ENCODE measurements at regions not wholly inside any gene's neighbourhood (a gene's known extent, or its start where the extent isn't known, plus 50 kb on each side); places are given as distances from the start of the nearest gene placed in this dataset.

DNA sequence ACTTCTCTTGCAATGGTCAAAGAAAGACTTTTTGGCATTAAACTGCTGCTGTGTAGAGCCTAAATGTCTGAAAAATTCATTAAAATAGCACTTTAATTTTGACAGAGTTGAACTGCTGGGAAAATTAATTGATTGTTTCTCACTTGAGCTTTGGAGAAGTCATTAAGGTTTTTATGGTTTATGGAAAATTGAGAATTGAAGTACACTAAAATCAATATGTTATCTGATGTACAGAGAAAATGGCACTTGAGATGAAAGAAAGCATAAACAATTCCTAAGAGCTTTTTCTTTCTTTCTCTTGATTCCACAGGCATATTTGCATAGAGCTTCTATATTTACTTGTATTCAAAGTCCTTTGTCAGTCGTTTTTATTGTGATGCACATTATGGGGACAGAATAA is 188.5 kb upstream of the CAND1 start:
- H3K4me1 ChIP-seq (ENCODE audit: control insufficient read depth in 2 of 2, insufficient read depth in 1 of 2, low read depth in 1 of 2, low read length in 2 of 2) = no peaks in the 10 kb centered on the region
- DNase-seq (ENCODE audit: low spot score) = no peak
- H2AFZ ChIP-seq (ENCODE audit: low read length) = no peak overlapping the region
- peaks cover 0 to 6% (median 0%) of the 10 kb centered on the region in 3 experiments for H3K27me3 ChIP-seq (ENCODE audit: control insufficient read depth in 3 of 3, insufficient read depth in 3 of 3, low read depth in 1 of 3, low read length in 3 of 3)
- no peak overlapping the region for H2AK5ac ChIP-seq (ENCODE audit: low read depth, low read length)
- no peak overlapping the region for H2BK5ac ChIP-seq (ENCODE audit: low read length)
- H3K23ac ChIP-seq (ENCODE audit: low read depth, low read length, poor library complexity) = no peak overlapping the region
- no peak overlapping the region for H4K91ac ChIP-seq (ENCODE audit: low read depth, low read length, poor library complexity)
- no peak overlapping the region for H2BK120ac ChIP-seq (ENCODE audit: low read depth, low read length)
- H4K8ac ChIP-seq (ENCODE audit: low read depth, low read length) = no peak overlapping the region
- no peak overlapping the region for H3K14ac ChIP-seq (ENCODE audit: low read length)
- H3K4ac ChIP-seq (ENCODE audit: low read length) = no peak overlapping the region
- H2BK15ac ChIP-seq (ENCODE audit: low read length) = no peak overlapping the region
- H3K27ac ChIP-seq (replicated peaks; ENCODE audit: low read length) = no peak overlapping the region
- no CpG with 5 or more reads among the region's 1 CpG for WGBS, 2 donors (ENCODE audit: extremely low coverage in 2 of 2, insufficient read length in 2 of 2, insufficient replicate concordance in 1 of 2)
- no peak overlapping the region for H3K4me3 ChIP-seq (ENCODE audit: low read length in 2 of 2)
- H3K9me3 ChIP-seq (replicated peaks in 1 of 2; ENCODE audit: control insufficient read depth in 2 of 2, insufficient read depth in 1 of 2, low read depth in 1 of 2, low read length in 2 of 2) = no peaks in the 10 kb centered on the region
- no peaks in the 10 kb centered on the region for H3K79me1 ChIP-seq (ENCODE audit: low read depth, low read length)
- H2BK12ac ChIP-seq (ENCODE audit: low read length) = no peak overlapping the region
- H3K36me3 ChIP-seq (replicated peaks in 1 of 2; ENCODE audit: control insufficient read depth in 2 of 2, insufficient read depth in 2 of 2, low read length in 2 of 2) = no peaks in the 10 kb centered on the region
- H3K9ac ChIP-seq (ENCODE audit: low read depth, low read length, poor library complexity) = no peak overlapping the region
- no peak overlapping the region for H3K4me2 ChIP-seq (ENCODE audit: insufficient read depth, low read length, poor library complexity, severe bottlenecking)
- no peak overlapping the region for H3K18ac ChIP-seq (ENCODE audit: low read length)

DNA sequence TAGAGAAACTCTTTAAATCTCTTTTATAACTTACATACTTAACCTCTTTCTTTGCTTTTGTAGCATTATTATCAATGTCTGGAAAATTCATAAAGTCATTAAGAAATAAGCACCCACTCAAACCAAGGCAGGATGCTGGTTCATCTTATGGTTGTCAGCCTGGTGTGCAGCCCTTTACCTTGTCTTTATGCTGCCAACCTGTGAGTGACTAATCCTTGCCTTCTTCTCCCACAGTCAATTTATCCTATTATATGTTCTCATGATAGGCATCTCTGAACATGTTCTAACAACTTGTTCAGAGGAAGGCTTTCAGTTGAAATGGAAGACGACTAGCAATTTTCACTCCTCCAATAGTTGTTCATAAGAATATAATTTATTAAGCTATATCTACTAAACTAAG is 186.9 kb upstream of the CAND1 start:
- Histone ChIP-seq H3K18ac (ENCODE audit: low read length) (no peak overlapping the region), H4K91ac (ENCODE audit: low read depth, low read length, poor library complexity) (no peak overlapping the region), H2BK5ac (ENCODE audit: low read length) (no peak overlapping the region), H2AK5ac (ENCODE audit: low read depth, low read length) (no peak overlapping the region), H3K27ac (replicated peaks; ENCODE audit: low read length) (no peak overlapping the region), H4K8ac (ENCODE audit: low read depth, low read length) (no peak overlapping the region), H3K9ac (ENCODE audit: low read depth, low read length, poor library complexity) (no peak overlapping the region), H2BK12ac (ENCODE audit: low read length) (no peak overlapping the region), H3K4ac (ENCODE audit: low read length) (no peak overlapping the region), H3K4me2 (ENCODE audit: insufficient read depth, low read length, poor library complexity, severe bottlenecking) (no peak overlapping the region), H3K9me3 (replicated peaks in 1 of 2; ENCODE audit: control insufficient read depth in 2 of 2, insufficient read depth in 1 of 2, low read depth in 1 of 2, low read length in 2 of 2) (no peaks in the 10 kb centered on the region), H3K4me3 (ENCODE audit: low read length in 2 of 2) (no peak overlapping the region), H2BK15ac (ENCODE audit: low read length) (no peak overlapping the region), H3K4me1 (ENCODE audit: control insufficient read depth in 2 of 2, insufficient read depth in 1 of 2, low read depth in 1 of 2, low read length in 2 of 2) (no peaks in the 10 kb centered on the region), H3K23ac (ENCODE audit: low read depth, low read length, poor library complexity) (no peak overlapping the region), H2AFZ (ENCODE audit: low read length) (no peak overlapping the region), H3K36me3 (replicated peaks in 1 of 2; ENCODE audit: control insufficient read depth in 2 of 2, insufficient read depth in 2 of 2, low read length in 2 of 2) (no peaks in the 10 kb centered on the region), H3K14ac (ENCODE audit: low read length) (no peak overlapping the region), H2BK120ac (ENCODE audit: low read depth, low read length) (no peak overlapping the region), H3K27me3 (ENCODE audit: control insufficient read depth in 3 of 3, insufficient read depth in 3 of 3, low read depth in 1 of 3, low read length in 3 of 3) (peaks cover 0 to 6% (median 0%) of the 10 kb centered on the region in 3 experiments), H3K79me1 (ENCODE audit: low read depth, low read length) (no peaks in the 10 kb centered on the region)
- WGBS, 2 donors (ENCODE audit: extremely low coverage in 2 of 2, insufficient read length in 2 of 2, insufficient replicate concordance in 1 of 2) = no CpG with 5 or more reads among the region's 1 CpG
- DNase-seq (ENCODE audit: low spot score) = no peak

DNA sequence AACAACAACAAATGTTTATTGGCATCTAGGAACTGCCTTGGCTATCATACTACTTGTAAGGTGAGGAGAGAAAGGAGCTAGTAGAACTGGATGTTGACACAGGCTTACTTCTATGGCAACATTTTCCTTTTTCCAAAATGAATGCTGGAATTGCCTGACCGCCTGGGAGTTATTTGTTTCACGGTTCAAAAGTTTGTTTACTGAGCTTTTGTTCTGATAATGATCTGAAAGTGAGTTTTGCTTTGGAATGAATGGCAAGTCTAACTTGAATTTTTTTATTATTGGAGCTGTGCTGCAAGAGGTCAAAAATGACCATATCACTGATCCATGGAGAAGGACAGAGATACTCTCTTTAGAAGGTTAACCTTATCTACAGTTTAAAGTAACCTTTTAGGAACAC is 183.5 kb upstream of the CAND1 start:
- Histone ChIP-seq H3K9me3 (replicated peaks in 1 of 2; ENCODE audit: control insufficient read depth in 2 of 2, insufficient read depth in 1 of 2, low read depth in 1 of 2, low read length in 2 of 2) (no peaks in the 10 kb centered on the region), H3K18ac (ENCODE audit: low read length) (no peak overlapping the region), H3K4me2 (ENCODE audit: insufficient read depth, low read length, poor library complexity, severe bottlenecking) (no peak overlapping the region), H4K91ac (ENCODE audit: low read depth, low read length, poor library complexity) (no peak overlapping the region), H3K79me1 (ENCODE audit: low read depth, low read length) (no peaks in the 10 kb centered on the region), H2BK120ac (ENCODE audit: low read depth, low read length) (no peak overlapping the region), H3K4me3 (ENCODE audit: low read length in 2 of 2) (no peak overlapping the region), H3K27ac (replicated peaks; ENCODE audit: low read length) (no peak overlapping the region), H2BK5ac (ENCODE audit: low read length) (no peak overlapping the region), H3K4me1 (ENCODE audit: control insufficient read depth in 2 of 2, insufficient read depth in 1 of 2, low read depth in 1 of 2, low read length in 2 of 2) (no peaks in the 10 kb centered on the region), H3K9ac (ENCODE audit: low read depth, low read length, poor library complexity) (no peak overlapping the region), H2AFZ (ENCODE audit: low read length) (no peak overlapping the region), H2BK15ac (ENCODE audit: low read length) (no peak overlapping the region), H4K8ac (ENCODE audit: low read depth, low read length) (no peak overlapping the region), H2BK12ac (ENCODE audit: low read length) (no peak overlapping the region), H3K36me3 (replicated peaks in 1 of 2; ENCODE audit: control insufficient read depth in 2 of 2, insufficient read depth in 2 of 2, low read length in 2 of 2) (no peaks in the 10 kb centered on the region), H3K14ac (ENCODE audit: low read length) (no peak overlapping the region), H2AK5ac (ENCODE audit: low read depth, low read length) (no peak overlapping the region), H3K27me3 (ENCODE audit: control insufficient read depth in 3 of 3, insufficient read depth in 3 of 3, low read depth in 1 of 3, low read length in 3 of 3) (peaks cover 0 to 11% (median 0%) of the 10 kb centered on the region in 3 experiments), H3K4ac (ENCODE audit: low read length) (no peak overlapping the region), H3K23ac (ENCODE audit: low read depth, low read length, poor library complexity) (no peak overlapping the region)
- DNase-seq (ENCODE audit: low spot score) = no peak
- no CpG with 5 or more reads among the region's 2 CpGs for WGBS, 2 donors (ENCODE audit: extremely low coverage in 2 of 2, insufficient read length in 2 of 2, insufficient replicate concordance in 1 of 2)

DNA sequence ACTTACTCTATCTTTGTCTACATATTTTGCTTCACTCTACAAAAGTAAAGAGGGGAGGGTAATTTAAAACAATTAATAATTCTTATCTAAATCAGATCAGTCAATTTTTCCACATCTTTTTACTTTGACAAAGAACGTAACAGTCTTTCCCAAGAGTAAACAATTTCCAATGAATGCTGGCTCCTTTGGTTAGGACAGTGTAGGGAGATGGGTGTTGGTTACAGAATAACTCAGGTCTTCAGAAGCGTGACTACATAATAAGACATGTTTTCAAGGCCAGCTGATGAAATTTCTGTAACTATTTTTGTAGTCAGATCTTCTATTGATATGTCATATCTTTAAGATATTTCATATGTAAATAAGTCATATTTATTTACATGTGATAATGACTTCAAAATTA is 183.0 kb upstream of the CAND1 start:
- no peak overlapping the region for H2AFZ ChIP-seq (ENCODE audit: low read length)
- H3K14ac ChIP-seq (ENCODE audit: low read length) = no peak overlapping the region
- H4K8ac ChIP-seq (ENCODE audit: low read depth, low read length) = no peak overlapping the region
- no peak overlapping the region for H3K4ac ChIP-seq (ENCODE audit: low read length)
- H3K4me3 ChIP-seq (ENCODE audit: low read length in 2 of 2) = no peak overlapping the region
- H3K23ac ChIP-seq (ENCODE audit: low read depth, low read length, poor library complexity) = no peak overlapping the region
- H2BK15ac ChIP-seq (ENCODE audit: low read length) = no peak overlapping the region
- H3K36me3 ChIP-seq (replicated peaks in 1 of 2; ENCODE audit: control insufficient read depth in 2 of 2, insufficient read depth in 2 of 2, low read length in 2 of 2) = no peaks in the 10 kb centered on the region
- no peaks in the 10 kb centered on the region for H3K79me1 ChIP-seq (ENCODE audit: low read depth, low read length)
- H3K4me1 ChIP-seq (ENCODE audit: control insufficient read depth in 2 of 2, insufficient read depth in 1 of 2, low read depth in 1 of 2, low read length in 2 of 2) = no peaks in the 10 kb centered on the region
- H3K9ac ChIP-seq (ENCODE audit: low read depth, low read length, poor library complexity) = no peak overlapping the region
- no peak overlapping the region for H3K4me2 ChIP-seq (ENCODE audit: insufficient read depth, low read length, poor library complexity, severe bottlenecking)
- no peak overlapping the region for H3K18ac ChIP-seq (ENCODE audit: low read length)
- no peaks in the 10 kb centered on the region for H3K9me3 ChIP-seq (replicated peaks in 1 of 2; ENCODE audit: control insufficient read depth in 2 of 2, insufficient read depth in 1 of 2, low read depth in 1 of 2, low read length in 2 of 2)
- peaks cover 0 to 15% (median 0%) of the 10 kb centered on the region in 3 experiments for H3K27me3 ChIP-seq (ENCODE audit: control insufficient read depth in 3 of 3, insufficient read depth in 3 of 3, low read depth in 1 of 3, low read length in 3 of 3)
- no peak overlapping the region for H2BK120ac ChIP-seq (ENCODE audit: low read depth, low read length)
- WGBS, 2 donors (ENCODE audit: extremely low coverage in 2 of 2, insufficient read length in 2 of 2, insufficient replicate concordance in 1 of 2) = no CpG with 5 or more reads among the region's 2 CpGs
- no peak for DNase-seq (ENCODE audit: low spot score)
- H2AK5ac ChIP-seq (ENCODE audit: low read depth, low read length) = no peak overlapping the region
- H2BK5ac ChIP-seq (ENCODE audit: low read length) = no peak overlapping the region
- no peak overlapping the region for H4K91ac ChIP-seq (ENCODE audit: low read depth, low read length, poor library complexity)
- no peak overlapping the region for H2BK12ac ChIP-seq (ENCODE audit: low read length)
- H3K27ac ChIP-seq (replicated peaks; ENCODE audit: low read length) = no peak overlapping the region

Measured in neuronal stem cell (in vitro differentiated cells).